HG02938 (cell line): ENCODE measurements at regions not wholly inside any gene's neighbourhood (a gene's known extent, or its start where the extent isn't known, plus 50 kb on each side); places are given as distances from the start of the nearest gene placed in this dataset.

ENCODE experiments used
- ATAC-seq: cut with Tn5 transposase; IDR thresholded peaks from one replicate; pipeline ENCODE4 v1.9.1; 2021; ENCODE audit warnings: mild to moderate bottlenecking, moderate library complexity; ENCODE audit not compliant: unreplicated experiment

DNA sequence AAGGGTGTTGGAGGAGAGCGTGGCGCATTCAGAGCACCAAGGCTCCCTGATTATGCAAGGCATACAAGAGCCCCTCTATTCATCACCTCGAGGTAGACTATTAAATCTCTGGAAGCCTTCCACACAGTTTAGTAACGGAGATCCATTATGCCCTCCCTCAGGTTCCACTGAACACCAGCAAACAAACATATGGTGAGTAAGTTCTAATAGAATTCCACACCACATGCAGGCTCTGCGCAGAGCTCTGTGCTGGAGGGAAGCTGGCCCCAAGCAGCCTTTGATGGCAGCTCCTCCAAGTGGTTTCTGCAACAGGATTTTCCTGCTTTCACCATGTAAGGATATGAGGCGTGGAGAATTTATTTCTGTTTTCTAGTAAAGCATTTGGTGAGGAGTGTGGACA, 238.6 kb downstream of the C1D start:
- ATAC-seq = no peak

DNA sequence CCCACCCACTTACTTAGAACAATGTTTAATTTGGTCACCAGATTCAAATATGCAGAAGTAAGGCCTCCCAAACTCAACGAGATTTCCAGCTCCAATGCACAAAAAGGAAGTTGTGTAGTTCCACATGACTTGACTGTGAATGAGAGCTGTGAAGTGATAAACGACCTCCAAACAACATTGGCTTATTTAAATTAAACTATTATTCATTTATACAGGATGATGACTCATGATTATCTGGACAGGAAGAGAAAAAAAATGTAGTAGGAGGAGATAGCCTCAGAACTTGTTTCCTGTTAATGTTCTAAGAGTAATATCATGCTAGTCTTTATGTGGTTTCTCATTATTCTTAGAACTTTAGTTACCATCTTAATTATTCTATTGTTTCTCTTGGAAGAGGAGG, 237.3 kb downstream of the C1D start:
- ATAC-seq = no peak

DNA sequence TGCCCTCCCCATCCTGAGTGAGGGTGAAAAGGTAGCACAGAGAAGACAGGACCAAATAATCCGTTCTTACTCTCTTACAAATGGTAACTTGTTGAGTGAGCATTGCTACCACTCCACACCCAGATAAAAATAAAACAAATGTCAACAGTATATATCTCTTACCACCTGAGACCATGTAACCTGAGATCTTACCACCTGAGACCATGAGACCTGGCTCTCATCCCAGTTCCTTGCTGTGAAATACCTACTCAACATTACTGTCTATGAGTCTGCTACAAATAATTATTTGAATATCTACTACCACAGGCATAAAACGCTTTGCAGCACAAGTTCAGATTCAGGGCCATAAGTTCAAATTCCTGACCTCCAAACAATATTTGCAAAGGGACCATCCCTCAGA, 234.7 kb downstream of the C1D start:
- no peak for ATAC-seq

DNA sequence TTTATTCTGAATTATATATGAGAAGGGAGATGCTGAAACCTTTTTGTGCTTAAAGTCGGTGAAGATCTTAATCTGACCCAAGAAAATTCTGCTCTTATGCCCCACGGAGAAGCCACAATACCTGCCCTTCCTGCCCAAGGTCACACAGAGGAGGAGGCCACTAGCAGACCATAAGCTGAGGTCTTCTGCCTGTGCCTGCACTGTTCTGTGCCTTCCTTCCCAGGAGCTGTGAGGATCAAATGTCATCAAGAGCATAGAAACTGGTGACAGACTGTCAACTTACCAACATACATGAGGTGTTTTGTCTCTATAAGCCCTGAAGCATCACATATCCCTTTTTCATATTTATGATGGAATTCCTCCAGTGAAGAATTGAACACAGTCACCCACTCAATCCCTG, 233.3 kb downstream of the C1D start:
- no peak for ATAC-seq

DNA sequence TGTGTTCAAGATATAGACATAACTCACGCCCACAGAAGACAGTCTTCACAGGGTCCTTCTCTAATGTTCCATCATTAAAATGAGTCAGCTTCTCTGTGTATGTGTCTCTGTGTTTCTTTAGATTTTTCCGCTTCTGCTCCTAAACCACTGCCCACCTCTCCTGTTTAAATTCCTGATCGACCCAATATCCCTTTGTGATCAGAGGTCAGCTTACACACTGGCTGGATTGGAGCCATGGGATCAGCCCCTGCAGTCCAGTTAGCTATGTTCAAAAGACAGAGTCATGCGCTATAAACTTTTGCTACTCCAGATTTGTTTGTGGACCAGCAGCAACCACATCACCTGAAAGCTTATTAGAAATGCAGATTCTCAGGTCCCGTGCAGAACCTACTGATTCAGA, 229.2 kb downstream of the C1D start:
- ATAC-seq = no peak

DNA sequence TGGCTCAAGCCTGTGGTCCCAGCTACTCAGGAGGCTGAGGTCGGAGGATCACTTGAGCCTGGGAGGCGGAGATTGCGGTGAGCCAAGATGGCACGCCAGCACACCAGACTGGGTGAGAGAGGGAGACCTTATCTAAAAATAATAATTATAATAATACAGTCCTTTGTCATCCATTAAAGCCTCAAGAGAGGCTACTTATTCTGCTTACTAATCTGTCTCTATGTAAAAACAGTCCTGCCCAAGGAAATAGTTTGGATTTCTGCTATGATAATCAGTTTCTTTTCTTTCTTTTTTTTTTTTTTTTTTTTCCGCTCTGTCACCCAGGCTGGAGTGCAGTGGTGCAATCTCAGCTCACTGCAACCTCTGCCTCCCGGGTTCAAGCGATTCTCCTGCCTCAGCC, 228.3 kb downstream of the C1D start:
- ATAC-seq = no peak

DNA sequence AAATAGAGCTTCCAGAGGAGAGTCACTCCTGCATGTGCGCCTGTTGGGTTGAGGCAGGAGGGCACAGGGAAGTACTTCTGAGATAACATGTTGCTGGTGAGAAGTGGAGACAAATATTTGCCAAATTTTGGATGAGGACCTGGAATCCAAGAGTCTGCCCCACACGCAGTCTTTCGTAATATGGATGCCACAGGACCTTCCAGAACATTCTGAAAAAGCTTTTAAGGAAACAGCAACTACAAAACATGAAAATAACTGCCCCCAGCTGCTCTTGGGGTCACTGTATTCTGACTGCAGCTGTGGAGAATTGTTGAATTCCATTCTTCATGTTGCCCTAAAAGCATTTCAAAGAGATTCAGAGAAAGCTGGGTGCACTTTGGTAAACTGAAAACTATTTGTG, 227.5 kb downstream of the C1D start:
- ATAC-seq = no peak

DNA sequence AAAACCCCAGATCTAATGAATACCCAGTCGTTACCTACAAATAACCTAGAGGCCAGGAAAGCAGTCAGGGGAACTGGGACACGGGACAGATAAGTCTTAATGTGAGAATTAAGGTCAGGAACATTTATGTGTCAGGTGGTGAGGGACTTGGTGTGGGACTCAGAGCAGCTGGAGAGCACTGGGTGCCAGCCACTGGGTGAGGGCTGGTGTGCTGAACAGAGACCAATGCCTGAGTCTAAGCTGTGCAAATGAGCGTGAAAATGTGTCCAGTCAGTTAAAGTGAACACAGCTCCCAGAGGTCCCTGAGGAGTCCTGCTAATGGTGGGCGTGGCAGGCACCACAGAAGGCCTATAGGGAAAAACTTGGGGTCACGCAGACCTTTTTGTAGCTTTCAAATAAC, 225.9 kb downstream of the C1D start:
- ATAC-seq = no peak

DNA sequence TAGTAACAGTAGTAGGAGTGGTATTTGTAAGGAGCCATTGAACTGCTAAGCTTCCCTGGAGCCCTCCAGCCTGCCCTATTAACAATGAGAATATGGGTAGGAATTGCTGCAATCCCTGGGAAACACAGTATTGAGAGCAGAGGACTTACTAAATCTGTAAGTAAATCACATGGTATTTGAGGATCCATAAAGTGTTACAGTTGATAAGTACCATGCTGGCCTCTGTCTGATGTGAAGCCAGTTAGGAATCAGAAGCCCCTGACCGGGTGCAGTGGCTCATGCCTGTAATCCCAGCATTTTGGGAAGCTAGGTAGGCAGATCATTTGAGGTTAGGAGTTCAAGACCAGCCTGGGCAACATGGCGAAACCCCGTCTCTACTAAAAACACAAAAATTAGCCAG, 224.6 kb downstream of the C1D start:
- ATAC-seq = no peak

DNA sequence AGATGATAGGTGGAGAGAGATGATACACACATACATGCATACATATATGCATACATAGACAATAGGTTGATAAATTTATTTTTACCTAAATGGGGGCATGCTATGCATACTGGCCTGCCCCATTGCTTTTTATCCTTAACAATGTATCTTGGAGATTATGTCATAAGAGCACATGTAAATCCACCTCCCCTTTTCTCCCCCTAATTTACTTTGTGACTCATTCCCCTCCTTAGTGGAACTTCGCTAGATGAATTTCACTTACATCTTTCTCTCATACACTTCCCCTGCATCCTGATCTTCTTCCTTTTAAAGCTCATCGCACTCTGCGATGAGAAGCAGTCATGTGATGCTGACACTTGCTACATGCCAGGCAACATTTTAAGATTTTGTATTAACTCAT, 223.6 kb downstream of the C1D start:
- ATAC-seq = no peak

DNA sequence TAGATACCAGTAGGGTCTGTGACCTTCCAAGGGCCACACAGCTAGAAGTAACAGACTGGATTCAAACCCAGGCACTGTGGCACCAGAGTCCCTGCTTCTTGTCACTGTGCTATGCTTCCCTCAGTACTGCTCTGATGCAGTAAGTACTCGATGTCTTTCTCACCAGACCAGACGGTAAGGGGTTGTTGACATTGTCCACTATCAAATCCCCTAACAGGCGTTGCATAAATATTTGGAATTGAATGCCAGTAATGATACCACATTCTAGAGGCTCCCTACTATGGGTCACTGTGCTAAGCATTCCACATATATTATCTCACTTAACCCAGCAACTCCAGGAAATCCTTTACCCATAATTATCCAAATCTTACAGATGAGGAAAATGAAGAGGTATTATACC, 223.1 kb downstream of the C1D start:
- no peak for ATAC-seq

DNA sequence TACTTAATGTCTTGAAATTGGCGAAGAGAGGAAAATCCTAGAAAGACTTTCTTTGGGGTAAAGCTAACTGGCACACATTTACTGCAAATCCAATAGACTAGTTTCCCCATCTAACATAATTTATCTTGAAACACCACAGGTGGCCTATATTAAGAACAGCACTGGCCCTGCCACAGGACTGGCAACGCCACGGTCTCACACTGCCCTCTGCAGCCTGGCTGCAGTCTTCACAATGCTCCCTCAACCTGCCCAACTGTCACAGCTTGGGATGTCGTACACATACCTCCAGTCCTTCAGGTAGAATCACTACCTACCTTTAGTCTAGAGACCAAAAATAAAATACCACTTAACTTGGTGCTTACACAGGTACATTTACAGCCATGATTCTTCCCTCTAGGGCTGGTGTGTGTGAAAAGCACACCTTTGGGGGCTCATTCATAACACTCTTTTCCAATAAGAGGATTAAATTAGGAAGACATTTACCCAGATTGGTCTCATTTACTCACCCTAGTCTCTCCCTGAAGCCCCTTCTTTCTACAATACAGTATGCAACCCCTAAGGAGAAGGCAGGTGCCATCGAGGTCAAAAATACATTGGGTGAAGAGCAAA, 222.2 kb downstream of the C1D start:
- peak; percentile 82 for ATAC-seq

DNA sequence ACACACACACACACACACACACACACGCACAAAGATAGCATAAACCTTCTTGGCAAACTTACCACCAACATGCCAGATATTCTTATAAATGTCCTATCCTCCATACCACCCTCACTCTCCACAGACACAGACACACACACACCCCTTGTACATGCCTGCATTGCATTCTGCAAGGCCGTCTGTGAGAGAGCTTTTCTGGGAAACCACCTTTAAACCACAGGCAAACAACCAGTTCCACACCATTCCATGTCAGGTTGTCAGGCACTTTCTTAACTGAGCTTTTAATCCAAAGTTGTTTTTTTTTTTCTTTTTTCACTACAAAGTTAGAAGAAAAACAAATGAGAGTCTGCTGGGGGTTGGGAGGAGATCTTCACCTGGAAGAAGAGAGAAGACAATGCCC, 221.1 kb downstream of the C1D start:
- ATAC-seq = no peak

DNA sequence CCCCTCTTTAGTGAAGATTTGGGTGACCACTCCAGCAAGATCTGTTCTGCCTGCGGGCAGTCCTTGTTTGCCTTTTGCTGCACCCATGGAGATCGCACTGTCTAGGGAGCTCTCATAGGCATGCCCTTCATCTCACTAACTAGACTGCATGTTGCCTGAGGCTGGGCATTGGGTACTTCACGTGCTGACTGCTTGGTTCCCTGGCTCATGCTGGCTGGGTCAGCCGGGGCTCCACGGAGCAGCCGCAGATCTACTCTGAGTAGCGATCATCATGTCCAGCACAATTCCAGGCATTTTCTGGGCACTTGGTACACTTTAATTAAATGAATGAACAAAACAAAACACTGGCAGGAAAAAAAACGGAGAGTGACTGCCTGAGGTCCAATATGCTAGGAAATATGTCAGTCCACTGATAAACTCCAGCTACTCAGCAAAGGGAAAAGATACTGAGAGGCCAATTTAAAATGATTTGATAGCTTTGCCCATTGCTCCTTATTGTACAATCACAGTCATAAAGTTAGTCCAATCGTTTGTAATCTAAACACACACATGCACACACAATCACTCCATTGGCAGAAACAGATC, 220.3 kb downstream of the C1D start:
- ATAC-seq = no peak

DNA sequence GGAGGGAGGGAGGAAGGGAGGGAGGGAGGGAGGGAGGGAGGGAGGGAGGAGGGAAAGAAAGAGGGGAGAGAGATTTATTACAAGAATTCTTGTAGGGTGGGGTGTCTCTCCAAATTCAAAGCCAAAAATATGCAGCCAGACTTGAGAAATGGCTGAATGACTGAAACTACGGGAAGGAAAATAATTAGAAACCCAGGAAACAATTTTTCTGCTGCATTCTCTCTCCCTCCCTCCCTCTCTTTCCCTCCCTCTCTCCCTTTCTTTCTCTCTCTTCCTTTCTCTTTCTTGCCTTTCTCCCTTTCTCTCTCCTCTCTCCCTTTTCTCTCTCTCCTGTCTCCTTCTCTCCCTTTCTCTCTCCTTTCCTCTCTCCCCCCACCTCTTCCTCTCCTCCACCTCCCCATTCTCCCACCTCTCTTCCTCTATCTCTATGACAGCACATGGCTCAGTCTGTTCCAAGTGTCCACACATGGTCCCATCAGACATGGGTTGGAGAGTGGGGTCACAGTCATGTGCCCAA, 218.7 kb downstream of the C1D start:
- no peak for ATAC-seq

DNA sequence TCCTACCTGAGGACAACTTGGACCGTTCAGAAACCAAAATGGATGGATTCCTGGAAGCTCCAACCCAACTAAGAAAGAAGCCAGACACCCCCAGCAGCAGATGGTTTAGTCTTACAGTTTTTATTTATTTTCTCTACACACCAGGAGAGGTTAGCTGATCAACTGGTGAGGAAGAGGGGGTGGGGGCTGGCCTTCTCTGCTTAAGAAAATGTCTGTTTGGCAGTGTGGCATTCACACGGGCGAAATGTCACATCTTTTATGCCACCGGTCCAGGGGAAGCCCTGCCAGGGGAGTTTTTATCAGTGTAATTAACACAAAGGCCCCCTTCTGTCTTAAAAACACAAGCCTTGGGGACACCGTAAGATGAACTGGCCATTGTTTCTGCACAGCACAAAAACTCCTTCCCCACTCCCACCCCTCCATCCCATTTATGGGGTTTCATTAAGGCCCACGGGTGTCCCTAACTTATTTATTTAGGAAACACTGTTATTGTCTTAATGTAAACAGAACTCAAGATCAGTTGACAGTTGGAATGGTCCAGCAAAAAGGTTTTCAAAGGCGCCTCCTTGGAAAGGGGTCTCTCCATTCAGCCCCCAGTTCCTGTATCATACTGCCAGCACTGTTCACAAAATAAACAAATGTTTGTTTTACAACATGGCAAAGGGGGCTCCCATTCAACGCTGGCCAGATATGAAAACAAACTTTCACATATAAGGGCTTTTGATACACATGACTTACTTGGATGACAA, 217.0 kb downstream of the C1D start:
- ATAC-seq = no peak

DNA sequence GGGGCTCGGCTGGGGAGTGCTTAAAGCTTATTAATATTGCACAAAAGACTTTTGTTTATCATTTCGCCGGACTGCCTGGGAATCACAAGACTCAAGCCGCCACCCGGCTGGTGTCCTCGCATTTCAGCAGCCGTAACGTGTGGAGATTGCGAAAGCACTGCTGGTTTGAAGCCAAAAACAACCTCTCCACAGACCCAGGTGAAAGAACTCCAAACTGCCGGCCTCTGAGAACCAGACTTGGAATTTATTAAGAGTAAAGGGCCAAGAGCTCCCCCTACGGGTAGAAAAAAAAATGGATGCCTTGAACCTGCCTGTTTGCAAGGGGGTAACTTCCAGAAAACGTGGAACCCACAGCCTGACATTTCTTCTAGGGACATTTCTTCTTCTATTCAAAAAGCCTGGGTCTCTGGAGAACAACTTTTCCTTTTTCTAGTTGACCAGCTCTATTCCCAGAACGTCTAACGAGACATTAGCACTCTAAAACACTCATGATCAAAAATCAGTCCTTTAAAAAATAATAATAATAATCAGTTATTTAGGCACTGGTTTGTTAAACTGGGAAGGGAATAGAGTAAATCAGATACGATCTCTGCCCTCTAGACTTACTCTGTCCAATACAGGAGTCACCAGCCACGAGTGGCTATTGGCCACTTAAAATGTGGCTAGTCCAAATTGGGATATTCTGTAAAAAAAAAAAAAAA, 216.3 kb downstream of the C1D start:
- peak; percentile 59 for ATAC-seq

DNA sequence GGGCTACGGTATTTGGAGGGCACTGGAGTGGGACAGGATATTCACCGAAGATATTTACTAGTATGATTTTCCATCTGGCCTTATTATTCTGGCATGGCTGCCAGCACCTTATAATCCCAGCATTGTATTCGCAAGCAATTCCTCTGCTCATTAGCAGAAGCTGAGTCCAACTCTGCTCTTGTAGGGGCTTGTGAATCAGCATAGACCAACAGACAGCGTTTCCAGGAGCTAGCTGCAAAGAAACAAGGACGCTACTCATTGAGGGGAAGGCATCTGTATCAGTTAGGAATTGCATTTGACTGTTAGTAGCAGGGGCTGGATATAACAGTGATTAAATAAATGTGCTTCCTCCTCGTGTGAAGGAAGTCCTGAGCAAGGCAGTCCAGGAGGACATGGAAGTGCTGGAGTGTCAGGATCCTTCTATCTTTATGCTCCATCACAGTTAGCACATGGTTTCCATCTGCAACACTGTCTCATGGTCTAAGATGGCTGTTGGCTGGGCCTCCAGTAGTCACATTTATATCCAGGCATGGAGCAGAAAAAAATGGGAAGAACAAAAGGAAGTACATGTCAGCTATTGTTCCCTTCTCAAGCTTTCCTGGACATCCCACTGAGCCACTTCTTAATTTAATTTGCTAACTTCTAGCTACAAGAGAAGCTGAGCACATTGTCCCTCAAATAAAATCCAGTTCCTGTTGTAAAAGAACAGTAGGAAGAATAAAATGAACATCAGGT, 214.1 kb downstream of the C1D start:
- ATAC-seq = no peak

DNA sequence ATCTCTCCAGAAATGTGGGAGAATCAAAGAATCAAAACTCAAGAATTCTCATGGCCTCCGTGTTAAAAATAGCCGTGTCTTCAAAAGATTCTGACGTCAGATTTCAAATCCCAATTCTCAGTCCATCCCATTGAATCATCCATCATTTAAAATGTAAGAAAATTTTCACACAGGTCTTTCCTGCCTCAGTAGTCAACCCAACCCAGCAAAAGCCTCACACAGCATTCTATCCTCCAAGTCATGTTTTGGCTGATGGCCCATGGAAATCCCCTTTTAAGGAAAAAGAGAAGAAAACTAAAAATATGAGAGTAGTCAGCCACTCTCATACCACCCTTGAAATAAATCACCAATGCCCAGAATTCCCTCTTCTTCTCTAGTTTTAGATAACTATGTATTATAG, 211.8 kb downstream of the C1D start:
- no peak for ATAC-seq

DNA sequence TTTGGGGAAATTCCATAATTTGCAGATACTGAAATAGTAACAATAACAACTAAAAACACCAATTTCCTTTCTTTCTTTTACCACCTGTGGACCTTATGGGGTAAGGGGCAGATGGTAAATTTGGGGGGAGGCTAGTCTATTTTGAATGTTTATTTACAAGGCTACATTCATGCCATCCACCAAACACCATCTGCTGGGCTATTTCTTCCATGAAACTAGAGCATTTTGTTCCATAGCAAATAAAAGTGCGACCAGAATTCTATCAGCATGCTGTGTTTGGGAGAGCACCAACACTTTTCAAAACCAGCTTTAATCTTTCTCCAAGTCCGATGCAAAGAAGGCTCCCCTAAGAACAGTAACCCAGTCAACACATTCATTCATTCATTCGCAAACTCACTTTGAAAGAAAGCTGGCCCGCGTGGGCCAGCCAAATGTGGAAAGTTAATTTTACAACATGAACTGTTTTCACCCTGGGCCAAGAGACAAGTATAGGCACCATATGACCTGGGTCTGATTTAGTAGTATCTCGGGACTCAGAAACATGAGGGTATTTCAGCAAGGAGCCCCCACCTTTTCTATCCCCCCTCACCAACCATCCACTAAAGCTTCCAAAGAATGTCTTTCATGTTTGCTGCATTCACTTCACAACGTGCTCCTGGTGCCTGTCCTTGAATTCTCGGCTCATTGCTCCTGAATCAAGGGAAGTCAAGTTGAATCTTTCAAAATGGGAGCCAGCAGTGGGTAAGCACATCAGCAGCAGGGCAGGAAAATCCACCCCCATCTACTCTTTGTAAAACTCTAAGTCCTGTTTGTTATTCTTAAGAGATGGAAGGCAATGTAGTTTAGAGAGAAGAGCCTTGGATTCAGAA, 210.6 kb downstream of the C1D start:
- no peak for ATAC-seq
